HepG2 (cell line): ENCODE measurements at regions not wholly inside any gene's neighbourhood (a gene's known extent, or its start where the extent isn't known, plus 50 kb on each side); places are given as distances from the start of the nearest gene placed in this dataset.

Source experiments
- CC2D1A ChIP-seq: sonication (generic); formaldehyde crosslinking; IDR thresholded peaks from 2 replicates; pipeline ENCODE4 v1.8.1; 2023; ENCODE audit warnings: mild to moderate bottlenecking, missing genetic modification reagents
- CHD4 ChIP-seq: fragments of 200-600 bp; sonication (generic); IDR thresholded peaks from 2 replicates; pipeline ENCODE4 v1.7.0; 2017; ENCODE audit warnings: mild to moderate bottlenecking, low read length, borderline replicate concordance
- DMAP1 ChIP-seq: IDR thresholded peaks from 2 replicates; pipeline ENCODE4 v1.6.1; 2016
- GLI4 ChIP-seq: sonication (generic); formaldehyde crosslinking; IDR thresholded peaks from 2 replicates; pipeline ENCODE4 v1.5.1; 2020; ENCODE audit warnings: missing genetic modification reagents, mild to moderate bottlenecking, moderate library complexity, borderline replicate concordance
- HOXA9 ChIP-seq: sonication (generic); formaldehyde crosslinking; IDR thresholded peaks from 2 replicates; pipeline ENCODE4 v1.8.1; 2022; ENCODE audit warnings: missing genetic modification reagents, mild to moderate bottlenecking, moderate library complexity, borderline replicate concordance
- SAFB2 ChIP-seq: sonication (generic); formaldehyde crosslinking; IDR thresholded peaks from 2 replicates; pipeline ENCODE4 v1.5.1; 2020; ENCODE audit warnings: missing genetic modification reagents, low read depth, mild to moderate bottlenecking, borderline replicate concordance
- SALL1 ChIP-seq: sonication (generic); formaldehyde crosslinking; IDR thresholded peaks from 2 replicates; pipeline ENCODE4 v1.8.0; 2022; ENCODE audit warnings: mild to moderate bottlenecking, missing genetic modification reagents
- SAP130 ChIP-seq: IDR thresholded peaks from 2 replicates; pipeline ENCODE4 v1.6.1; 2016; ENCODE audit warnings: low read depth
- ZNF274 ChIP-seq: sonication (generic); formaldehyde crosslinking; IDR thresholded peaks from 2 replicates; pipeline ENCODE4 v1.5.1; 2020; ENCODE audit warnings: mild to moderate bottlenecking, missing genetic modification reagents
- ZNF556 ChIP-seq: sonication (generic); formaldehyde crosslinking; IDR thresholded peaks from 2 replicates; pipeline ENCODE4 v1.4.0; 2020; ENCODE audit warnings: mild to moderate bottlenecking, missing genetic modification reagents, borderline replicate concordance
- TF ChIP-seq, protein P1 (sequence below): sonication (generic); formaldehyde crosslinking; IDR thresholded peaks from 2 replicates; pipeline ENCODE4 v1.9.0; 2021; ENCODE audit warnings: mild to moderate bottlenecking, missing genetic modification reagents
- TF ChIP-seq, protein P2 (sequence below): sonication (generic); formaldehyde crosslinking; conservative IDR thresholded peaks from 2 replicates; pipeline ENCODE4 v1.4.0; 2020; ENCODE audit warnings: mild to moderate bottlenecking, missing genetic modification reagents, moderate library complexity
- TF ChIP-seq, protein P3 (sequence below): sonication (generic); formaldehyde crosslinking; IDR thresholded peaks from 2 replicates; pipeline ENCODE4 v1.5.1; 2020; ENCODE audit warnings: missing genetic modification reagents, mild to moderate bottlenecking, borderline replicate concordance
- TF ChIP-seq, protein P4 (sequence below): sonication (generic); formaldehyde crosslinking; IDR thresholded peaks from 2 replicates; pipeline ENCODE4 v1.8.1; 2023; ENCODE audit warnings: mild to moderate bottlenecking, missing genetic modification reagents

DNA sequence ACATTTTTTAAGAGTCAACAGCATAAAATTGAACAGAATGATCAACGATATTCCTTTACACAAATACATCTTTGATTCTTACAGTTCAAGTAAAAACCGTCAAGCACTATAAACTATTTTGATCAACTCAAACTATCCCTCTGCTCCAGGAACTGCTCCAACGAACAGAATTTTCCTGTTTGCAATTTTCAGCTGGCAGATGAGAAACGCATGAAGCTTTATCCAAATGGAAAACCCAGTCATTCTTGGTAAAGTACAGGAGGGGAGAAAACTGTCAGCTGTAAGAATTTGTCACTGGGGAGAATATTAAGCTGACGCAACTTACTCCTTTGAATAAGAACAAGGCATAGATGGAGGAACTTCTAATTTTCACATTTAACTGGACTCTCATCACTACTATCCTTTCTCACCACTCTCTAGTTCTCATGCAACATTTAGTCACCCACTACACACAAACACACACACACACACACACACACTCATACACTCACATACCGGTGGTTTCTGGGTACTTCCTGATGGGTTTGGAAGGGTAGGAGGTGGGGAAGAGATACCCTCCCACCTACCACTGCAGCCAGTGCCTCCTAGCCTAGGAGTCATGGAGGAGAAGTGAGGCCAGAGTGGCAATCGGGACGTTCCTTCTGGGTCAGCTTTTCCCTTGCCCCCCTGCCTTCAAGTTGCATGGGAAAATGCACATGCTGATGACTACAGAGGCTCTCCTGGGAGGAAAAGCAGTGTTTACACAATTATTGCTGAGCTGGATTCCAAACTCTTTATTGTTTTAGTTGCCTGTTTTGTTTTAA, 54.0 kb upstream of the SPATS2L start (continued):
- TF ChIP-seq, protein P1, sequence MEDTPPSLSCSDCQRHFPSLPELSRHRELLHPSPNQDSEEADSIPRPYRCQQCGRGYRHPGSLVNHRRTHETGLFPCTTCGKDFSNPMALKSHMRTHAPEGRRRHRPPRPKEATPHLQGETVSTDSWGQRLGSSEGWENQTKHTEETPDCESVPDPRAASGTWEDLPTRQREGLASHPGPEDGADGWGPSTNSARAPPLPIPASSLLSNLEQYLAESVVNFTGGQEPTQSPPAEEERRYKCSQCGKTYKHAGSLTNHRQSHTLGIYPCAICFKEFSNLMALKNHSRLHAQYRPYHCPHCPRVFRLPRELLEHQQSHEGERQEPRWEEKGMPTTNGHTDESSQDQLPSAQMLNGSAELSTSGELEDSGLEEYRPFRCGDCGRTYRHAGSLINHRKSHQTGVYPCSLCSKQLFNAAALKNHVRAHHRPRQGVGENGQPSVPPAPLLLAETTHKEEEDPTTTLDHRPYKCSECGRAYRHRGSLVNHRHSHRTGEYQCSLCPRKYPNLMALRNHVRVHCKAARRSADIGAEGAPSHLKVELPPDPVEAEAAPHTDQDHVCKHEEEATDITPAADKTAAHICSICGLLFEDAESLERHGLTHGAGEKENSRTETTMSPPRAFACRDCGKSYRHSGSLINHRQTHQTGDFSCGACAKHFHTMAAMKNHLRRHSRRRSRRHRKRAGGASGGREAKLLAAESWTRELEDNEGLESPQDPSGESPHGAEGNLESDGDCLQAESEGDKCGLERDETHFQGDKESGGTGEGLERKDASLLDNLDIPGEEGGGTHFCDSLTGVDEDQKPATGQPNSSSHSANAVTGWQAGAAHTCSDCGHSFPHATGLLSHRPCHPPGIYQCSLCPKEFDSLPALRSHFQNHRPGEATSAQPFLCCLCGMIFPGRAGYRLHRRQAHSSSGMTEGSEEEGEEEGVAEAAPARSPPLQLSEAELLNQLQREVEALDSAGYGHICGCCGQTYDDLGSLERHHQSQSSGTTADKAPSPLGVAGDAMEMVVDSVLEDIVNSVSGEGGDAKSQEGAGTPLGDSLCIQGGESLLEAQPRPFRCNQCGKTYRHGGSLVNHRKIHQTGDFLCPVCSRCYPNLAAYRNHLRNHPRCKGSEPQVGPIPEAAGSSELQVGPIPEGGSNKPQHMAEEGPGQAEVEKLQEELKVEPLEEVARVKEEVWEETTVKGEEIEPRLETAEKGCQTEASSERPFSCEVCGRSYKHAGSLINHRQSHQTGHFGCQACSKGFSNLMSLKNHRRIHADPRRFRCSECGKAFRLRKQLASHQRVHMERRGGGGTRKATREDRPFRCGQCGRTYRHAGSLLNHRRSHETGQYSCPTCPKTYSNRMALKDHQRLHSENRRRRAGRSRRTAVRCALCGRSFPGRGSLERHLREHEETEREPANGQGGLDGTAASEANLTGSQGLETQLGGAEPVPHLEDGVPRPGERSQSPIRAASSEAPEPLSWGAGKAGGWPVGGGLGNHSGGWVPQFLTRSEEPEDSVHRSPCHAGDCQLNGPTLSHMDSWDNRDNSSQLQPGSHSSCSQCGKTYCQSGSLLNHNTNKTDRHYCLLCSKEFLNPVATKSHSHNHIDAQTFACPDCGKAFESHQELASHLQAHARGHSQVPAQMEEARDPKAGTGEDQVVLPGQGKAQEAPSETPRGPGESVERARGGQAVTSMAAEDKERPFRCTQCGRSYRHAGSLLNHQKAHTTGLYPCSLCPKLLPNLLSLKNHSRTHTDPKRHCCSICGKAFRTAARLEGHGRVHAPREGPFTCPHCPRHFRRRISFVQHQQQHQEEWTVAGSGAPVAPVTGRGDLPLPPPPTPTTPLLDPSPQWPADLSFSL (CRISPR knock-in tag) = peak; percentile 47; the same call in 1 of the 2 replicates
- TF ChIP-seq SAFB2 (no peak), CHD4 (no peak), HOXA9 (CRISPR knock-in tag) (no peak), ZNF274 (no peak), SAP130 (CRISPR knock-in tag) (no peak), SALL1 (CRISPR knock-in tag) (peak; percentile 28; the same call in 1 of the 2 replicates), DMAP1 (CRISPR knock-in tag) (no peak), CC2D1A (CRISPR knock-in tag) (no peak), GLI4 (CRISPR knock-in tag) (no peak), ZNF556 (no peak)
- TF ChIP-seq, protein P2, sequence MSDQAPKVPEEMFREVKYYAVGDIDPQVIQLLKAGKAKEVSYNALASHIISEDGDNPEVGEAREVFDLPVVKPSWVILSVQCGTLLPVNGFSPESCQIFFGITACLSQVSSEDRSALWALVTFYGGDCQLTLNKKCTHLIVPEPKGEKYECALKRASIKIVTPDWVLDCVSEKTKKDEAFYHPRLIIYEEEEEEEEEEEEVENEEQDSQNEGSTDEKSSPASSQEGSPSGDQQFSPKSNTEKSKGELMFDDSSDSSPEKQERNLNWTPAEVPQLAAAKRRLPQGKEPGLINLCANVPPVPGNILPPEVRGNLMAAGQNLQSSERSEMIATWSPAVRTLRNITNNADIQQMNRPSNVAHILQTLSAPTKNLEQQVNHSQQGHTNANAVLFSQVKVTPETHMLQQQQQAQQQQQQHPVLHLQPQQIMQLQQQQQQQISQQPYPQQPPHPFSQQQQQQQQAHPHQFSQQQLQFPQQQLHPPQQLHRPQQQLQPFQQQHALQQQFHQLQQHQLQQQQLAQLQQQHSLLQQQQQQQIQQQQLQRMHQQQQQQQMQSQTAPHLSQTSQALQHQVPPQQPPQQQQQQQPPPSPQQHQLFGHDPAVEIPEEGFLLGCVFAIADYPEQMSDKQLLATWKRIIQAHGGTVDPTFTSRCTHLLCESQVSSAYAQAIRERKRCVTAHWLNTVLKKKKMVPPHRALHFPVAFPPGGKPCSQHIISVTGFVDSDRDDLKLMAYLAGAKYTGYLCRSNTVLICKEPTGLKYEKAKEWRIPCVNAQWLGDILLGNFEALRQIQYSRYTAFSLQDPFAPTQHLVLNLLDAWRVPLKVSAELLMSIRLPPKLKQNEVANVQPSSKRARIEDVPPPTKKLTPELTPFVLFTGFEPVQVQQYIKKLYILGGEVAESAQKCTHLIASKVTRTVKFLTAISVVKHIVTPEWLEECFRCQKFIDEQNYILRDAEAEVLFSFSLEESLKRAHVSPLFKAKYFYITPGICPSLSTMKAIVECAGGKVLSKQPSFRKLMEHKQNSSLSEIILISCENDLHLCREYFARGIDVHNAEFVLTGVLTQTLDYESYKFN = no peak
- TF ChIP-seq, protein P3, sequence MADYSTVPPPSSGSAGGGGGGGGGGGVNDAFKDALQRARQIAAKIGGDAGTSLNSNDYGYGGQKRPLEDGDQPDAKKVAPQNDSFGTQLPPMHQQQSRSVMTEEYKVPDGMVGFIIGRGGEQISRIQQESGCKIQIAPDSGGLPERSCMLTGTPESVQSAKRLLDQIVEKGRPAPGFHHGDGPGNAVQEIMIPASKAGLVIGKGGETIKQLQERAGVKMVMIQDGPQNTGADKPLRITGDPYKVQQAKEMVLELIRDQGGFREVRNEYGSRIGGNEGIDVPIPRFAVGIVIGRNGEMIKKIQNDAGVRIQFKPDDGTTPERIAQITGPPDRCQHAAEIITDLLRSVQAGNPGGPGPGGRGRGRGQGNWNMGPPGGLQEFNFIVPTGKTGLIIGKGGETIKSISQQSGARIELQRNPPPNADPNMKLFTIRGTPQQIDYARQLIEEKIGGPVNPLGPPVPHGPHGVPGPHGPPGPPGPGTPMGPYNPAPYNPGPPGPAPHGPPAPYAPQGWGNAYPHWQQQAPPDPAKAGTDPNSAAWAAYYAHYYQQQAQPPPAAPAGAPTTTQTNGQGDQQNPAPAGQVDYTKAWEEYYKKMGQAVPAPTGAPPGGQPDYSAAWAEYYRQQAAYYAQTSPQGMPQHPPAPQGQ (CRISPR knock-in tag) = no peak
- TF ChIP-seq, protein P4, sequence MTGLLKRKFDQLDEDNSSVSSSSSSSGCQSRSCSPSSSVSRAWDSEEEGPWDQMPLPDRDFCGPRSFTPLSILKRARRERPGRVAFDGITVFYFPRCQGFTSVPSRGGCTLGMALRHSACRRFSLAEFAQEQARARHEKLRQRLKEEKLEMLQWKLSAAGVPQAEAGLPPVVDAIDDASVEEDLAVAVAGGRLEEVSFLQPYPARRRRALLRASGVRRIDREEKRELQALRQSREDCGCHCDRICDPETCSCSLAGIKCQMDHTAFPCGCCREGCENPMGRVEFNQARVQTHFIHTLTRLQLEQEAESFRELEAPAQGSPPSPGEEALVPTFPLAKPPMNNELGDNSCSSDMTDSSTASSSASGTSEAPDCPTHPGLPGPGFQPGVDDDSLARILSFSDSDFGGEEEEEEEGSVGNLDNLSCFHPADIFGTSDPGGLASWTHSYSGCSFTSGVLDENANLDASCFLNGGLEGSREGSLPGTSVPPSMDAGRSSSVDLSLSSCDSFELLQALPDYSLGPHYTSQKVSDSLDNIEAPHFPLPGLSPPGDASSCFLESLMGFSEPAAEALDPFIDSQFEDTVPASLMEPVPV (CRISPR knock-in tag) = no peak
- TF ChIP-seq, all 625 proteins: peak for 4
